HepG2 (cell line): ENCODE measurements at regions not wholly inside any gene's neighbourhood (a gene's known extent, or its start where the extent isn't known, plus 50 kb on each side); places are given as distances from the start of the nearest gene placed in this dataset.
"Not testable (repeated sequence)": the region's sequence is repeated elsewhere in the genome, so short reads cannot be mapped to it uniquely, and the experiment has no call there.

ENCODE experiments used
- EP300 ChIP-seq, 3 experiments: sonication (generic) in 1 of 3; formaldehyde crosslinking in 1 of 3; IDR thresholded peaks; 2 replicates each; pipeline versions ENCODE4 v1.5.1 to v1.6.1; 2011 to 2020; ENCODE audit warnings: low read depth in 2 of 3, low read length in 2 of 3, borderline replicate concordance in 1 of 3, improper control_type of control experiment in 1 of 3, mild to moderate bottlenecking in 1 of 3, missing genetic modification reagents in 1 of 3, moderate library complexity in 1 of 3
- FOXK2 ChIP-seq: fragments of 450-650 bp; IDR thresholded peaks from 2 replicates; pipeline ENCODE4 v1.6.1; 2016
- POLR2AphosphoS5 ChIP-seq: IDR thresholded peaks from 2 replicates; pipeline ENCODE4 v1.6.1; 2012; ENCODE audit warnings: low read depth, low read length
- POLR2G ChIP-seq: fragments of 200-400 bp; formaldehyde crosslinking; IDR thresholded peaks from 2 replicates; pipeline ENCODE4 v1.6.1; 2018; ENCODE audit warnings: mild to moderate bottlenecking, low read depth, low read length, moderate library complexity
- RAD51 ChIP-seq: fragments of 450-650 bp; IDR thresholded peaks from 2 replicates; pipeline ENCODE4 v1.6.1; 2016; ENCODE audit warnings: borderline replicate concordance
- SP4 ChIP-seq: sonication (generic); formaldehyde crosslinking; IDR thresholded peaks from 2 replicates; pipeline ENCODE4 v1.8.1; 2023; ENCODE audit warnings: mild to moderate bottlenecking, missing genetic modification reagents
- SPEN ChIP-seq: sonication (generic); formaldehyde crosslinking; IDR thresholded peaks from 2 replicates; pipeline ENCODE4 v1.5.1; 2020; ENCODE audit warnings: low read depth, mild to moderate bottlenecking, missing genetic modification reagents
- ZNF274 ChIP-seq: sonication (generic); formaldehyde crosslinking; IDR thresholded peaks from 2 replicates; pipeline ENCODE4 v1.5.1; 2020; ENCODE audit warnings: mild to moderate bottlenecking, missing genetic modification reagents
- ZNF510 ChIP-seq: sonication (generic); formaldehyde crosslinking; IDR thresholded peaks from 2 replicates; pipeline ENCODE4 v1.4.0; 2020; ENCODE audit warnings: low read depth, mild to moderate bottlenecking, missing genetic modification reagents
- TF ChIP-seq, protein P1 (sequence below): IDR thresholded peaks from 2 replicates; pipeline ENCODE4 v1.4.0; 2020; ENCODE audit warnings: mild to moderate bottlenecking, missing genetic modification reagents
- TF ChIP-seq, protein P2 (sequence below): sonication (generic); formaldehyde crosslinking; IDR thresholded peaks from 2 replicates; pipeline ENCODE4 v1.5.0; 2020; ENCODE audit warnings: mild to moderate bottlenecking, missing genetic modification reagents, moderate library complexity
- TF ChIP-seq, protein P3 (sequence below): sonication (generic); formaldehyde crosslinking; IDR thresholded peaks from 2 replicates; pipeline ENCODE4 v1.4.0; 2020; ENCODE audit warnings: missing genetic modification reagents
- TF ChIP-seq, protein P4 (sequence below): sonication (generic); formaldehyde crosslinking; IDR thresholded peaks from 2 replicates; pipeline ENCODE4 v1.5.0; 2020; ENCODE audit warnings: missing genetic modification reagents, mild to moderate bottlenecking, borderline replicate concordance

DNA sequence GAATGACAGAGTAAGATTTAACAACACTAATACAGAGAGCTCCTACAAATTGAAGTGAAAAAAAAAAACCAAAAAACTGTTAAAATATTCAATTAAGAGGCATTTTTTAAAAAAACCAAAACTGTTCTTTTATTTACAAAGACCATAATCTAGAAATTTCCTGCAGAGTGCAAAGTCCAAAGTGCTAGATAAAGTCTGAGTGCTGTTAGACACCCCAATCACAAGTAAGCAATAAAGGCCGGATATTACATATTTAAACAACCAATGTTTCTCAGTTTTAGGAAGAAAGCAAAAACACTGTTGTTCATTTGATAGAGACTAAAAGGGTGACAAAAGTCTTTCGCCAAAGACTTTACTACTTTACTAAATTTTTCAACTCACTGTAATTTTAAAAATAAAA is 878.4 kb downstream of the PCDH11X start:
- not testable (repeated sequence) for TF ChIP-seq SP4 (CRISPR knock-in tag); FOXK2; ZNF274 (CRISPR knock-in tag); SPEN (CRISPR knock-in tag); ZNF510; RAD51; EP300 (IDR thresholded peaks at IDR 0.05; ENCODE audit: low read depth in 2 of 2, low read length in 2 of 2); EP300 (CRISPR knock-in tag; IDR thresholded peaks at IDR 0.05; ENCODE audit: borderline replicate concordance); POLR2AphosphoS5; POLR2G
- TF ChIP-seq, protein P1, sequence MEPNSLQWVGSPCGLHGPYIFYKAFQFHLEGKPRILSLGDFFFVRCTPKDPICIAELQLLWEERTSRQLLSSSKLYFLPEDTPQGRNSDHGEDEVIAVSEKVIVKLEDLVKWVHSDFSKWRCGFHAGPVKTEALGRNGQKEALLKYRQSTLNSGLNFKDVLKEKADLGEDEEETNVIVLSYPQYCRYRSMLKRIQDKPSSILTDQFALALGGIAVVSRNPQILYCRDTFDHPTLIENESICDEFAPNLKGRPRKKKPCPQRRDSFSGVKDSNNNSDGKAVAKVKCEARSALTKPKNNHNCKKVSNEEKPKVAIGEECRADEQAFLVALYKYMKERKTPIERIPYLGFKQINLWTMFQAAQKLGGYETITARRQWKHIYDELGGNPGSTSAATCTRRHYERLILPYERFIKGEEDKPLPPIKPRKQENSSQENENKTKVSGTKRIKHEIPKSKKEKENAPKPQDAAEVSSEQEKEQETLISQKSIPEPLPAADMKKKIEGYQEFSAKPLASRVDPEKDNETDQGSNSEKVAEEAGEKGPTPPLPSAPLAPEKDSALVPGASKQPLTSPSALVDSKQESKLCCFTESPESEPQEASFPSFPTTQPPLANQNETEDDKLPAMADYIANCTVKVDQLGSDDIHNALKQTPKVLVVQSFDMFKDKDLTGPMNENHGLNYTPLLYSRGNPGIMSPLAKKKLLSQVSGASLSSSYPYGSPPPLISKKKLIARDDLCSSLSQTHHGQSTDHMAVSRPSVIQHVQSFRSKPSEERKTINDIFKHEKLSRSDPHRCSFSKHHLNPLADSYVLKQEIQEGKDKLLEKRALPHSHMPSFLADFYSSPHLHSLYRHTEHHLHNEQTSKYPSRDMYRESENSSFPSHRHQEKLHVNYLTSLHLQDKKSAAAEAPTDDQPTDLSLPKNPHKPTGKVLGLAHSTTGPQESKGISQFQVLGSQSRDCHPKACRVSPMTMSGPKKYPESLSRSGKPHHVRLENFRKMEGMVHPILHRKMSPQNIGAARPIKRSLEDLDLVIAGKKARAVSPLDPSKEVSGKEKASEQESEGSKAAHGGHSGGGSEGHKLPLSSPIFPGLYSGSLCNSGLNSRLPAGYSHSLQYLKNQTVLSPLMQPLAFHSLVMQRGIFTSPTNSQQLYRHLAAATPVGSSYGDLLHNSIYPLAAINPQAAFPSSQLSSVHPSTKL (CRISPR knock-in tag) = not testable (repeated sequence)
- TF ChIP-seq, protein P2, sequence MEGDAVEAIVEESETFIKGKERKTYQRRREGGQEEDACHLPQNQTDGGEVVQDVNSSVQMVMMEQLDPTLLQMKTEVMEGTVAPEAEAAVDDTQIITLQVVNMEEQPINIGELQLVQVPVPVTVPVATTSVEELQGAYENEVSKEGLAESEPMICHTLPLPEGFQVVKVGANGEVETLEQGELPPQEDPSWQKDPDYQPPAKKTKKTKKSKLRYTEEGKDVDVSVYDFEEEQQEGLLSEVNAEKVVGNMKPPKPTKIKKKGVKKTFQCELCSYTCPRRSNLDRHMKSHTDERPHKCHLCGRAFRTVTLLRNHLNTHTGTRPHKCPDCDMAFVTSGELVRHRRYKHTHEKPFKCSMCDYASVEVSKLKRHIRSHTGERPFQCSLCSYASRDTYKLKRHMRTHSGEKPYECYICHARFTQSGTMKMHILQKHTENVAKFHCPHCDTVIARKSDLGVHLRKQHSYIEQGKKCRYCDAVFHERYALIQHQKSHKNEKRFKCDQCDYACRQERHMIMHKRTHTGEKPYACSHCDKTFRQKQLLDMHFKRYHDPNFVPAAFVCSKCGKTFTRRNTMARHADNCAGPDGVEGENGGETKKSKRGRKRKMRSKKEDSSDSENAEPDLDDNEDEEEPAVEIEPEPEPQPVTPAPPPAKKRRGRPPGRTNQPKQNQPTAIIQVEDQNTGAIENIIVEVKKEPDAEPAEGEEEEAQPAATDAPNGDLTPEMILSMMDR (CRISPR knock-in tag) = not testable (repeated sequence)
- TF ChIP-seq, protein P3, sequence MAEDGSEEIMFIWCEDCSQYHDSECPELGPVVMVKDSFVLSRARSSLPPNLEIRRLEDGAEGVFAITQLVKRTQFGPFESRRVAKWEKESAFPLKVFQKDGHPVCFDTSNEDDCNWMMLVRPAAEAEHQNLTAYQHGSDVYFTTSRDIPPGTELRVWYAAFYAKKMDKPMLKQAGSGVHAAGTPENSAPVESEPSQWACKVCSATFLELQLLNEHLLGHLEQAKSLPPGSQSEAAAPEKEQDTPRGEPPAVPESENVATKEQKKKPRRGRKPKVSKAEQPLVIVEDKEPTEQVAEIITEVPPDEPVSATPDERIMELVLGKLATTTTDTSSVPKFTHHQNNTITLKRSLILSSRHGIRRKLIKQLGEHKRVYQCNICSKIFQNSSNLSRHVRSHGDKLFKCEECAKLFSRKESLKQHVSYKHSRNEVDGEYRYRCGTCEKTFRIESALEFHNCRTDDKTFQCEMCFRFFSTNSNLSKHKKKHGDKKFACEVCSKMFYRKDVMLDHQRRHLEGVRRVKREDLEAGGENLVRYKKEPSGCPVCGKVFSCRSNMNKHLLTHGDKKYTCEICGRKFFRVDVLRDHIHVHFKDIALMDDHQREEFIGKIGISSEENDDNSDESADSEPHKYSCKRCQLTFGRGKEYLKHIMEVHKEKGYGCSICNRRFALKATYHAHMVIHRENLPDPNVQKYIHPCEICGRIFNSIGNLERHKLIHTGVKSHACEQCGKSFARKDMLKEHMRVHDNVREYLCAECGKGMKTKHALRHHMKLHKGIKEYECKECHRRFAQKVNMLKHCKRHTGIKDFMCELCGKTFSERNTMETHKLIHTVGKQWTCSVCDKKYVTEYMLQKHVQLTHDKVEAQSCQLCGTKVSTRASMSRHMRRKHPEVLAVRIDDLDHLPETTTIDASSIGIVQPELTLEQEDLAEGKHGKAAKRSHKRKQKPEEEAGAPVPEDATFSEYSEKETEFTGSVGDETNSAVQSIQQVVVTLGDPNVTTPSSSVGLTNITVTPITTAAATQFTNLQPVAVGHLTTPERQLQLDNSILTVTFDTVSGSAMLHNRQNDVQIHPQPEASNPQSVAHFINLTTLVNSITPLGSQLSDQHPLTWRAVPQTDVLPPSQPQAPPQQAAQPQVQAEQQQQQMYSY (CRISPR knock-in tag) = not testable (repeated sequence)
- TF ChIP-seq, protein P4, sequence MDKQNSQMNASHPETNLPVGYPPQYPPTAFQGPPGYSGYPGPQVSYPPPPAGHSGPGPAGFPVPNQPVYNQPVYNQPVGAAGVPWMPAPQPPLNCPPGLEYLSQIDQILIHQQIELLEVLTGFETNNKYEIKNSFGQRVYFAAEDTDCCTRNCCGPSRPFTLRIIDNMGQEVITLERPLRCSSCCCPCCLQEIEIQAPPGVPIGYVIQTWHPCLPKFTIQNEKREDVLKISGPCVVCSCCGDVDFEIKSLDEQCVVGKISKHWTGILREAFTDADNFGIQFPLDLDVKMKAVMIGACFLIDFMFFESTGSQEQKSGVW (CRISPR knock-in tag) = not testable (repeated sequence)
